ENCODE measurements at regions not wholly inside any gene's neighbourhood (a gene's known extent, or its start where the extent isn't known, plus 50 kb on each side); places are given as distances from the start of the nearest gene placed in this dataset.

GRCh38 chr6:133165235-133165634, 75.9 kb upstream of the EYA4 start:
- H3K36me3 ChIP-seq (ENCODE audit: control insufficient read depth in 2 of 2, insufficient read depth in 2 of 2, low read length in 1 of 2), result no peaks in the 10 kb centered on the region
- DNase-seq (ENCODE audit: low read depth in 6 of 9, low spot score in 9 of 9), result no peak

GRCh38 chr6:133166766-133167165, 74.4 kb upstream of the EYA4 start:
- no peaks in the 10 kb centered on the region for H3K27me3 ChIP-seq (ENCODE audit: control insufficient read depth in 2 of 2, insufficient read depth in 1 of 2, low read length in 1 of 2)
- no peak overlapping the region for H3K4me3 ChIP-seq (ENCODE audit: low read length in 2 of 2)
- WGBS, result 65% methylated on average over 4 of the region's 4 CpGs
- H3K9me3 ChIP-seq (ENCODE audit: control insufficient read depth in 2 of 2, insufficient read depth in 1 of 2, low read length in 1 of 2), result no peaks in the 10 kb centered on the region
- H3K36me3 ChIP-seq (ENCODE audit: control insufficient read depth in 2 of 2, insufficient read depth in 2 of 2, low read length in 1 of 2), result no peaks in the 10 kb centered on the region
- H3K4me1 ChIP-seq (ENCODE audit: control insufficient read depth in 2 of 2, insufficient read depth in 2 of 2, low read length in 2 of 2), result no peaks in the 10 kb centered on the region
- H3K27ac ChIP-seq (ENCODE audit: low read depth in 1 of 2, low read length in 1 of 2), result no peak overlapping the region
- DNase-seq (ENCODE audit: low read depth in 6 of 9, low spot score in 9 of 9), result no peak

More at GRCh38 chr6:133165235-133165634, 75.9 kb upstream of the EYA4 start:
- H3K27ac ChIP-seq (ENCODE audit: low read depth in 1 of 2, low read length in 1 of 2), result no peak overlapping the region
- H3K4me1 ChIP-seq (ENCODE audit: control insufficient read depth in 2 of 2, insufficient read depth in 2 of 2, low read length in 2 of 2), result no peaks in the 10 kb centered on the region
- H3K9me3 ChIP-seq (ENCODE audit: control insufficient read depth in 2 of 2, insufficient read depth in 1 of 2, low read length in 1 of 2), result no peaks in the 10 kb centered on the region
- no peaks in the 10 kb centered on the region for H3K27me3 ChIP-seq (ENCODE audit: control insufficient read depth in 2 of 2, insufficient read depth in 1 of 2, low read length in 1 of 2)
- no peak overlapping the region for H3K4me3 ChIP-seq (ENCODE audit: low read length in 2 of 2)

- H3K4me3 ChIP-seq (ENCODE audit: low read length in 2 of 2), result no peak overlapping the region
- no peaks in the 10 kb centered on the region for H3K4me1 ChIP-seq (ENCODE audit: control insufficient read depth in 2 of 2, insufficient read depth in 2 of 2, low read length in 2 of 2)
- H3K36me3 ChIP-seq (ENCODE audit: control insufficient read depth in 2 of 2, insufficient read depth in 2 of 2, low read length in 1 of 2), result no peaks in the 10 kb centered on the region
- DNase-seq (ENCODE audit: low read depth in 6 of 9, low spot score in 9 of 9), result no peak
- no peaks in the 10 kb centered on the region for H3K27me3 ChIP-seq (ENCODE audit: control insufficient read depth in 2 of 2, insufficient read depth in 1 of 2, low read length in 1 of 2)
- WGBS, result 91% methylated on average over 1 of the region's 1 CpG
- H3K9me3 ChIP-seq (ENCODE audit: control insufficient read depth in 2 of 2, insufficient read depth in 1 of 2, low read length in 1 of 2), result peaks cover 0 to 16% of the 10 kb centered on the region in 2 donors
- no peak overlapping the region for H3K27ac ChIP-seq (ENCODE audit: low read depth in 1 of 2, low read length in 1 of 2)
Observed at GRCh38 chr6:133169901-133170300, 71.3 kb upstream of the EYA4 start.

- H3K27me3 ChIP-seq (ENCODE audit: control insufficient read depth in 2 of 2, insufficient read depth in 1 of 2, low read length in 1 of 2), result no peaks in the 10 kb centered on the region
- H3K27ac ChIP-seq (ENCODE audit: low read depth in 1 of 2, low read length in 1 of 2), result no peak overlapping the region
- H3K9me3 ChIP-seq (ENCODE audit: control insufficient read depth in 2 of 2, insufficient read depth in 1 of 2, low read length in 1 of 2), result peaks cover 0 to 16% of the 10 kb centered on the region in 2 donors
- no peak for DNase-seq (ENCODE audit: low read depth in 6 of 9, low spot score in 9 of 9)
- H3K4me1 ChIP-seq (ENCODE audit: control insufficient read depth in 2 of 2, insufficient read depth in 2 of 2, low read length in 2 of 2), result no peaks in the 10 kb centered on the region
- no peak overlapping the region for H3K4me3 ChIP-seq (ENCODE audit: low read length in 2 of 2)
- no peaks in the 10 kb centered on the region for H3K36me3 ChIP-seq (ENCODE audit: control insufficient read depth in 2 of 2, insufficient read depth in 2 of 2, low read length in 1 of 2)
Observed at GRCh38 chr6:133170602-133171001, 70.6 kb upstream of the EYA4 start.

- Histone ChIP-seq H3K4me3 (ENCODE audit: low read length in 2 of 2) (no peak overlapping the region), H3K36me3 (ENCODE audit: control insufficient read depth in 2 of 2, insufficient read depth in 2 of 2, low read length in 1 of 2) (no peaks in the 10 kb centered on the region), H3K4me1 (ENCODE audit: control insufficient read depth in 2 of 2, insufficient read depth in 2 of 2, low read length in 2 of 2) (no peaks in the 10 kb centered on the region), H3K27ac (ENCODE audit: low read depth in 1 of 2, low read length in 1 of 2) (no peak overlapping the region), H3K27me3 (ENCODE audit: control insufficient read depth in 2 of 2, insufficient read depth in 1 of 2, low read length in 1 of 2) (no peaks in the 10 kb centered on the region), H3K9me3 (ENCODE audit: control insufficient read depth in 2 of 2, insufficient read depth in 1 of 2, low read length in 1 of 2) (peaks cover 0 to 16% of the 10 kb centered on the region in 2 donors)
- no peak for DNase-seq (ENCODE audit: low read depth in 6 of 9, low spot score in 9 of 9)
- 91% methylated on average over 3 of the region's 3 CpGs for WGBS
Observed at GRCh38 chr6:133171989-133172604, 69.1 kb upstream of the EYA4 start.

- Histone ChIP-seq H3K4me1 (ENCODE audit: control insufficient read depth in 2 of 2, insufficient read depth in 2 of 2, low read length in 2 of 2) (no peaks in the 10 kb centered on the region), H3K27me3 (ENCODE audit: control insufficient read depth in 2 of 2, insufficient read depth in 1 of 2, low read length in 1 of 2) (no peaks in the 10 kb centered on the region), H3K4me3 (ENCODE audit: low read length in 2 of 2) (no peak overlapping the region), H3K36me3 (ENCODE audit: control insufficient read depth in 2 of 2, insufficient read depth in 2 of 2, low read length in 1 of 2) (no peaks in the 10 kb centered on the region), H3K27ac (ENCODE audit: low read depth in 1 of 2, low read length in 1 of 2) (no peak overlapping the region), H3K9me3 (ENCODE audit: control insufficient read depth in 2 of 2, insufficient read depth in 1 of 2, low read length in 1 of 2) (peaks cover 0 to 16% of the 10 kb centered on the region in 2 donors)
- no peak for DNase-seq (ENCODE audit: low read depth in 6 of 9, low spot score in 9 of 9)
- WGBS, result 85% methylated on average over 4 of the region's 4 CpGs
Observed at GRCh38 chr6:133173276-133173675, 67.9 kb upstream of the EYA4 start.

- H3K4me1 ChIP-seq (ENCODE audit: control insufficient read depth in 2 of 2, insufficient read depth in 2 of 2, low read length in 2 of 2), result no peaks in the 10 kb centered on the region
- no peaks in the 10 kb centered on the region for H3K9me3 ChIP-seq (ENCODE audit: control insufficient read depth in 2 of 2, insufficient read depth in 1 of 2, low read length in 1 of 2)
- H3K27me3 ChIP-seq (ENCODE audit: control insufficient read depth in 2 of 2, insufficient read depth in 1 of 2, low read length in 1 of 2), result no peaks in the 10 kb centered on the region
- H3K27ac ChIP-seq (ENCODE audit: low read depth in 1 of 2, low read length in 1 of 2), result no peak overlapping the region
- no peak for DNase-seq (ENCODE audit: low read depth in 6 of 9, low spot score in 9 of 9)
- H3K4me3 ChIP-seq (ENCODE audit: low read length in 2 of 2), result no peak overlapping the region
- no peaks in the 10 kb centered on the region for H3K36me3 ChIP-seq (ENCODE audit: control insufficient read depth in 2 of 2, insufficient read depth in 2 of 2, low read length in 1 of 2)
Observed at GRCh38 chr6:133179481-133179880, 61.7 kb upstream of the EYA4 start.

GRCh38 chr6:133183691-133184090, 57.5 kb upstream of the EYA4 start:
- DNase-seq (ENCODE audit: low read depth in 6 of 9, low spot score in 9 of 9), result no peak
- Histone ChIP-seq H3K4me3 (ENCODE audit: low read length in 2 of 2) (no peak overlapping the region), H3K4me1 (ENCODE audit: control insufficient read depth in 2 of 2, insufficient read depth in 2 of 2, low read length in 2 of 2) (no peaks in the 10 kb centered on the region), H3K36me3 (ENCODE audit: control insufficient read depth in 2 of 2, insufficient read depth in 2 of 2, low read length in 1 of 2) (no peaks in the 10 kb centered on the region), H3K9me3 (ENCODE audit: control insufficient read depth in 2 of 2, insufficient read depth in 1 of 2, low read length in 1 of 2) (no peaks in the 10 kb centered on the region), H3K27ac (ENCODE audit: low read depth in 1 of 2, low read length in 1 of 2) (no peak overlapping the region), H3K27me3 (ENCODE audit: control insufficient read depth in 2 of 2, insufficient read depth in 1 of 2, low read length in 1 of 2) (no peaks in the 10 kb centered on the region)
- 90% methylated on average over 2 of the region's 2 CpGs for WGBS

GRCh38 chr6:133184798-133185372, 56.3 kb upstream of the EYA4 start:
- 44% methylated on average over 2 of the region's 2 CpGs for WGBS
- no peaks in the 10 kb centered on the region for H3K4me1 ChIP-seq (ENCODE audit: control insufficient read depth in 2 of 2, insufficient read depth in 2 of 2, low read length in 2 of 2)

More at GRCh38 chr6:133184798-133185372, 56.3 kb upstream of the EYA4 start:
- H3K36me3 ChIP-seq (ENCODE audit: control insufficient read depth in 2 of 2, insufficient read depth in 2 of 2, low read length in 1 of 2), result no peaks in the 10 kb centered on the region
- no peaks in the 10 kb centered on the region for H3K9me3 ChIP-seq (ENCODE audit: control insufficient read depth in 2 of 2, insufficient read depth in 1 of 2, low read length in 1 of 2)
- no peaks in the 10 kb centered on the region for H3K27me3 ChIP-seq (ENCODE audit: control insufficient read depth in 2 of 2, insufficient read depth in 1 of 2, low read length in 1 of 2)
- DNase-seq (ENCODE audit: low read depth in 6 of 9, low spot score in 9 of 9), result peak in 2 of 9 donors; percentile 2 to 3
- H3K4me3 ChIP-seq (ENCODE audit: low read length in 2 of 2), result no peak overlapping the region
- H3K27ac ChIP-seq (ENCODE audit: low read depth in 1 of 2, low read length in 1 of 2), result no peak overlapping the region
